Endothelial cell of umbilical vein (primary cell): ENCODE measurements at regions not wholly inside any gene's neighbourhood (a gene's known extent, or its start where the extent isn't known, plus 50 kb on each side); places are given as distances from the start of the nearest gene placed in this dataset.
A peak's percentile ranks its signal among the peaks of the same experiment; 100 is the strongest.

Experiments
- CTCF ChIP-seq, 2 donors: IDR thresholded peaks; 1 replicate in 1 of 2; 2 replicates in 1 of 2; pipeline ENCODE4 v1.5.1; 2011; ENCODE audit warnings: low read length in 2 of 2, mild to moderate bottlenecking in 2 of 2, moderate library complexity in 2 of 2, control low read depth in 1 of 2, inconsistent platforms in 1 of 2, low read depth in 1 of 2; ENCODE audit not compliant: insufficient read depth in 1 of 2; ENCODE audit errors: extremely low read depth in 1 of 2
- EZH2 ChIP-seq: IDR thresholded peaks from 2 replicates; pipeline ENCODE4 v1.6.1; 2012; ENCODE audit warnings: borderline replicate concordance, low read depth, mild to moderate bottlenecking, moderate library complexity, low read length, inconsistent platforms; ENCODE audit not compliant: severe bottlenecking
- FOS ChIP-seq: IDR thresholded peaks from 2 replicates; pipeline ENCODE4 v1.6.1; 2011; ENCODE audit warnings: mild to moderate bottlenecking, low read length, moderate library complexity, borderline replicate concordance; ENCODE audit not compliant: insufficient read depth
- GATA2 ChIP-seq: IDR thresholded peaks from 2 replicates; pipeline ENCODE4 v1.7.0; 2011; ENCODE audit warnings: low read depth, mild to moderate bottlenecking, moderate library complexity, mixed read lengths, low read length; ENCODE audit not compliant: insufficient read length, insufficient read depth
- POLR2A ChIP-seq: IDR thresholded peaks from 2 replicates; pipeline ENCODE4 v1.6.1; 2012; ENCODE audit warnings: low read depth, mild to moderate bottlenecking, control low read depth, low read length

- peak; percentile 45 to 54 for TF ChIP-seq CTCF (IDR thresholded peaks at IDR 0.05; ENCODE audit: extremely low read depth in 1 of 2, insufficient read depth in 1 of 2, low read depth in 1 of 2, low read length in 2 of 2)
- no peak for TF ChIP-seq POLR2A
- TF ChIP-seq EZH2, result no peak
- no peak for TF ChIP-seq FOS
- no peak for TF ChIP-seq GATA2
Observed at GRCh38 chr1:218171302-218171893, 113.7 kb upstream of the RRP15 start.
